Gastrocnemius medialis (tissue), 4 donors: ENCODE measurements at regions not wholly inside any gene's neighbourhood (a gene's known extent, or its start where the extent isn't known, plus 50 kb on each side); places are given as distances from the start of the nearest gene placed in this dataset.

Source experiments
- ATAC-seq, 2 donors: fragments of 150-250 bp; one replicate each; pipeline ENCODE4 v1.9.1; 2016
- DNase-seq, 2 donors: peaks; one replicate each; pipeline ENCODE4 v3.0.0-alpha.2; 2019
- H3K27ac ChIP-seq, 4 donors: fragments of 200-600 bp; sonication (generic); 1 replicate in 1 of 4; 2 replicates in 3 of 4; pipeline ENCODE4 v1.5.1; 2016 to 2018; ENCODE audit warnings: mild to moderate bottlenecking in 2 of 4, moderate library complexity in 1 of 4
- H3K27me3 ChIP-seq, 3 donors: fragments of 200-600 bp; sonication (generic) in 2 of 3; 1 replicate in 1 of 3; 2 replicates in 2 of 3; pipeline versions ENCODE4 v1.5.1 to v1.6.0; 2016 to 2019; ENCODE audit warnings: mild to moderate bottlenecking in 1 of 3, moderate library complexity in 1 of 3
- H3K36me3 ChIP-seq, 2 donors: fragments of 200-600 bp; sonication (generic) in 1 of 2; one replicate each; pipeline ENCODE4 v1.5.1; 2017 to 2018
- H3K4me1 ChIP-seq, 2 donors: fragments of 200-600 bp; sonication (generic) in 1 of 2; one replicate each; pipeline ENCODE4 v1.5.1; 2016 to 2017; ENCODE audit warnings: mild to moderate bottlenecking in 2 of 2
- H3K4me3 ChIP-seq, 4 donors: fragments of 200-600 bp; sonication (generic) in 3 of 4; 1 replicate in 1 of 4; 2 replicates in 3 of 4; pipeline ENCODE4 v1.5.1; 2016 to 2019; ENCODE audit warnings: mild to moderate bottlenecking in 2 of 4
- H3K9me3 ChIP-seq, 3 donors: fragments of 200-600 bp; sonication (generic) in 2 of 3; 1 replicate in 1 of 3; 2 replicates in 2 of 3; pipeline ENCODE4 v1.5.1; 2016 to 2019
- CTCF ChIP-seq, 5 experiments: fragments of 450-650 bp in 3 of 5; fragments of 200-600 bp in 2 of 5; sonication (generic) in 2 of 5; IDR thresholded peaks in 4 of 5; conservative IDR thresholded peaks in 1 of 5; 1 replicate in 4 of 5; 2 replicates in 1 of 5; pipeline ENCODE4 v1.5.1; 2016 to 2019; ENCODE audit warnings: antibody characterized with exemption in 5 of 5, mild to moderate bottlenecking in 3 of 5, moderate library complexity in 3 of 5
- POLR2A ChIP-seq, 2 donors: fragments of 450-650 bp; IDR thresholded peaks; one replicate each; pipeline ENCODE4 v1.6.1; 2017; ENCODE audit warnings: antibody characterized with exemption in 2 of 2, mild to moderate bottlenecking in 2 of 2, moderate library complexity in 2 of 2
- in situ Hi-C, 4 donors: fragments of 200-750 bp; cut with MboI; loops; one replicate each; pipeline versions ENCODE4 v1.15.0 to v1.8.0; 2017; ENCODE audit warnings: low sequenced_read_pairs in 4 of 4
- intact Hi-C: fragments of 100-400 bp; cut with DNase I; formaldehyde crosslinking; loops from one replicate; pipeline ENCODE4 v1.15.1; 2023; ENCODE audit warnings: low total_unique reads

GRCh38 chr2:139218181-139218580, 438.0 kb upstream of the NXPH2 start:
- H3K27ac ChIP-seq = no peak overlapping the region
- H3K9me3 ChIP-seq = no peaks in the 10 kb centered on the region
- intact Hi-C loops = no loop called here
- DNase-seq = no peak
- no peaks in the 10 kb centered on the region for H3K27me3 ChIP-seq
- TF ChIP-seq POLR2A (IDR thresholded peaks at IDR 0.05) (no peak), CTCF (IDR thresholded peaks at IDR 0.05 in 4 of 5, conservative IDR thresholded peaks at IDR 0.05 in 1 of 5) (no peak)
- in situ Hi-C loops = no loop called here
- H3K36me3 ChIP-seq = no peaks in the 10 kb centered on the region
- no peaks in the 10 kb centered on the region for H3K4me1 ChIP-seq
- no peak for ATAC-seq
- no peak overlapping the region for H3K4me3 ChIP-seq

GRCh38 chr2:139217641-139218040, 437.5 kb upstream of the NXPH2 start:
- DNase-seq = no peak
- no peaks in the 10 kb centered on the region for H3K9me3 ChIP-seq
- in situ Hi-C loops = no loop called here
- H3K4me3 ChIP-seq = no peak overlapping the region
- intact Hi-C loops = no loop called here
- ATAC-seq = no peak
- H3K27ac ChIP-seq = no peak overlapping the region
- no peaks in the 10 kb centered on the region for H3K36me3 ChIP-seq
- no peaks in the 10 kb centered on the region for H3K27me3 ChIP-seq
- TF ChIP-seq CTCF (IDR thresholded peaks at IDR 0.05 in 4 of 5, conservative IDR thresholded peaks at IDR 0.05 in 1 of 5) (no peak), POLR2A (IDR thresholded peaks at IDR 0.05) (no peak)
- H3K4me1 ChIP-seq = no peaks in the 10 kb centered on the region

- TF ChIP-seq CTCF (IDR thresholded peaks at IDR 0.05 in 4 of 5, conservative IDR thresholded peaks at IDR 0.05 in 1 of 5) = no peak
- no peak for TF ChIP-seq POLR2A (IDR thresholded peaks at IDR 0.05)
These were observed 436.2 kb upstream of the NXPH2 start for GRCh38 chr2:139216435-139216834.

GRCh38 chr2:139214801-139215200, 434.6 kb upstream of the NXPH2 start:
- intact Hi-C loops (no loop called here), in situ Hi-C loops (no loop called here)
- ATAC-seq (no peak), DNase-seq (no peak)
- Histone ChIP-seq H3K4me3 (no peak overlapping the region), H3K36me3 (no peaks in the 10 kb centered on the region), H3K4me1 (no peaks in the 10 kb centered on the region), H3K9me3 (no peaks in the 10 kb centered on the region), H3K27me3 (no peaks in the 10 kb centered on the region), H3K27ac (no peak overlapping the region)
- TF ChIP-seq CTCF (IDR thresholded peaks at IDR 0.05 in 4 of 5, conservative IDR thresholded peaks at IDR 0.05 in 1 of 5) (no peak), POLR2A (IDR thresholded peaks at IDR 0.05) (no peak)

More at GRCh38 chr2:139216435-139216834, 436.2 kb upstream of the NXPH2 start:
- H3K9me3 ChIP-seq = no peaks in the 10 kb centered on the region
- H3K27ac ChIP-seq = no peak overlapping the region
- ATAC-seq = no peak
- in situ Hi-C loops = no loop called here
- intact Hi-C loops = no loop called here
- no peaks in the 10 kb centered on the region for H3K27me3 ChIP-seq
- DNase-seq = no peak
- no peak overlapping the region for H3K4me3 ChIP-seq
- no peaks in the 10 kb centered on the region for H3K36me3 ChIP-seq
- no peaks in the 10 kb centered on the region for H3K4me1 ChIP-seq

GRCh38 chr2:139209586-139209985, 429.4 kb upstream of the NXPH2 start:
- no peak overlapping the region for H3K4me3 ChIP-seq
- in situ Hi-C loops = no loop called here
- H3K27ac ChIP-seq = no peak overlapping the region
- no peak for DNase-seq
- no peak for TF ChIP-seq POLR2A (IDR thresholded peaks at IDR 0.05)
- no peak for TF ChIP-seq CTCF (IDR thresholded peaks at IDR 0.05 in 4 of 5, conservative IDR thresholded peaks at IDR 0.05 in 1 of 5)
- intact Hi-C loops = no loop called here
- no peak for ATAC-seq
- no peaks in the 10 kb centered on the region for H3K27me3 ChIP-seq
- H3K9me3 ChIP-seq = no peaks in the 10 kb centered on the region
- H3K4me1 ChIP-seq = no peaks in the 10 kb centered on the region
- no peaks in the 10 kb centered on the region for H3K36me3 ChIP-seq
